Activated T-cell treated with anti-CD3 and anti-CD28 coated beads for 1 hour (primary cell): ENCODE measurements at regions not wholly inside any gene's neighbourhood (a gene's known extent, or its start where the extent isn't known, plus 50 kb on each side); places are given as distances from the start of the nearest gene placed in this dataset.

Source experiments
- DNase-seq: peaks from one replicate; pipeline ENCODE4 v3.0.0-alpha.2; 2020; ENCODE audit warnings: low read depth

- DNase-seq: no peak
Measured at GRCh38 chr5:136811086-136811485, 445.7 kb upstream of the TRPC7 start.

- no peak for DNase-seq
Measured at GRCh38 chr5:136810261-136810801, 445.0 kb upstream of the TRPC7 start.

GRCh38 chr5:136809382-136809781 lies 444.0 kb upstream of the TRPC7 start:
- no peak for DNase-seq

- DNase-seq: no peak
Measured at GRCh38 chr5:136808756-136809155, 443.4 kb upstream of the TRPC7 start.

- DNase-seq: no peak
Measured at GRCh38 chr5:136805466-136805865, 440.1 kb upstream of the TRPC7 start.

GRCh38 chr5:136802383-136802782 lies 437.0 kb upstream of the TRPC7 start:
- DNase-seq: no peak

GRCh38 chr5:136799806-136800372 lies 434.5 kb upstream of the TRPC7 start:
- no peak for DNase-seq

GRCh38 chr5:136793300-136793699 lies 428.0 kb upstream of the TRPC7 start:
- no peak for DNase-seq

GRCh38 chr5:136781464-136781863 lies 416.1 kb upstream of the TRPC7 start:
- no peak for DNase-seq

- DNase-seq: no peak
Measured at GRCh38 chr5:136780518-136780917, 415.2 kb upstream of the TRPC7 start.

- no peak for DNase-seq
Measured at GRCh38 chr5:136776022-136776927, 410.9 kb upstream of the TRPC7 start.

- no peak for DNase-seq
Measured at GRCh38 chr5:136772491-136772890, 407.1 kb upstream of the TRPC7 start.

GRCh38 chr5:136769900-136770684 lies 404.7 kb upstream of the TRPC7 start:
- no peak for DNase-seq

- no peak for DNase-seq
Measured at GRCh38 chr5:136769093-136769492, 403.7 kb upstream of the TRPC7 start.

GRCh38 chr5:136768457-136768856 lies 403.1 kb upstream of the TRPC7 start:
- DNase-seq: no peak

GRCh38 chr5:136766456-136766855 lies 401.1 kb upstream of the TRPC7 start:
- no peak for DNase-seq

- no peak for DNase-seq
Measured at GRCh38 chr5:136764601-136765000, 399.3 kb upstream of the TRPC7 start.

- no peak for DNase-seq
Measured at GRCh38 chr5:136763548-136763947, 398.2 kb upstream of the TRPC7 start.

- no peak for DNase-seq
Measured at GRCh38 chr5:136754216-136754615, 388.9 kb upstream of the TRPC7 start.

- no peak for DNase-seq
Measured at GRCh38 chr5:136750224-136750862, 385.0 kb upstream of the TRPC7 start.

GRCh38 chr5:136749016-136749415 lies 383.7 kb upstream of the TRPC7 start:
- DNase-seq: no peak

- DNase-seq: no peak
Measured at GRCh38 chr5:136743052-136743451, 377.7 kb upstream of the TRPC7 start.
